T-helper 2 cell treated with Interferon-gamma antibody and Interleukin-4, amounts not matched to agents 100 ng/mL and 5 ng/mL, for 36 hours (primary cell): ENCODE measurements at regions not wholly inside any gene's neighbourhood (a gene's known extent, or its start where the extent isn't known, plus 50 kb on each side); places are given as distances from the start of the nearest gene placed in this dataset.

Source experiments
- intact Hi-C: fragments of 100-400 bp; cut with micrococcal nuclease; formaldehyde crosslinking; loops from one replicate; pipeline ENCODE4 v1.15.1; 2023

DNA sequence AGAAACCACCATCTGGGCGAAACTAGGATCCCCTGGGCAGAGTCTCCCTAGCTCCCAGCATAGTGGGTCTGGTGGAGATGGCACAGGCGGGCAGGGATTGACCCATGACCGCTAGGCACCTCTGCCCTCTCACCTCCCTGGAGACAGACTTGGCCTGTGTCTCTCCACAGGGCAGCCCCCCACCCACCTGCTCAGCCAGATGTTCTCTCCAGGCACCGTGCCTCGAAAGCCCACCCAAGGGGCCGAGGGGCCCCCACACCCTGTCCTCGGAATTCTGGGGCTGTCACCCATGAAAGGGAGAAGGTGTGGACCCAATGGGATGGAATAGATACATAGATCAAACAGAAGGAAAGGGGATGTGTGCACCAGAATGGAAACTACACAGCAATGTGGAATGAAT is 229.1 kb upstream of the RTL1 start:
- intact Hi-C loops: no loop called here

DNA sequence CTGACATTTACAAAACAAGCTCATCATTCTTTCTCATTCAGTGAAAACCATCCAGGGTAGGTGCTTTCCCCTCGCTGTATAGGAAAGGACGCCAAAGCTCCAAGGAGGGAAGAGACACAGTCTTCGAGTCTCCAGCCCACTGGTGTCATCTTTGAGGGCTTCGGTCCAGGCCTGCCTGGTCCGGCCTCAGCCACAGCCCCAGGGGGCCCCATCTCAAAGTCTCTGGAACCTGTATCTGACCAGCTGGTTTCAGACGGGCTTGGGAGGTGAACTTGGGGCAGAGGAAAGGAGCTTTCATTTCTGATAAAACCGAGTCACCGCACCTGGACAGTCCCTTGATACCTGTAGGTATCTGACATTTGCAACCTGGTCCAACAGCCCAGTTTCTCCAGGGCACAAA is 229.5 kb upstream of the RTL1 start:
- intact Hi-C loops: no loop called here

DNA sequence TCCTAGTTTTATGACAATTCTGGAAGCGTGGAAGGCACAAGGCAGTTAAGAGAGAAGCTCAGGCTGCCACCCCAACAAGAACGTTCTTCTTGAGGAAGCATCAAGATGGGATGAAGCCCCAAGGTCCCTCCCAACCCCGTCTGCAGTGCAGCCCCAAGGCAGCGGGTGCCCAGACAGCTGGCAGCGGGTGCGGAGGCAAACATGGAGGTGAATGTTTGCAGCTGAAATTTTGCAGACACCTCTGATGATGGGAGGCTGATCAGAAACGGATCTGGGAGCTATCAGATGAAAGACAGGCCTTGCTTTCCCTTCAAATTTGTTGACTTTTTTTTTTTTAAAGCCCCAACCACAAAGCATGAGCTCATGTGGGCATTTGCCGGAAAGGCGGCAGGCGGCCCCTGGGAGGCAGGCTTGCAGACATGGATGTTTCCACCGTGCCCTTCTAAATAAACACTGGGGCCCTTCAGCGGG is 230.7 kb upstream of the RTL1 start:
- intact Hi-C loops: no loop called here

DNA sequence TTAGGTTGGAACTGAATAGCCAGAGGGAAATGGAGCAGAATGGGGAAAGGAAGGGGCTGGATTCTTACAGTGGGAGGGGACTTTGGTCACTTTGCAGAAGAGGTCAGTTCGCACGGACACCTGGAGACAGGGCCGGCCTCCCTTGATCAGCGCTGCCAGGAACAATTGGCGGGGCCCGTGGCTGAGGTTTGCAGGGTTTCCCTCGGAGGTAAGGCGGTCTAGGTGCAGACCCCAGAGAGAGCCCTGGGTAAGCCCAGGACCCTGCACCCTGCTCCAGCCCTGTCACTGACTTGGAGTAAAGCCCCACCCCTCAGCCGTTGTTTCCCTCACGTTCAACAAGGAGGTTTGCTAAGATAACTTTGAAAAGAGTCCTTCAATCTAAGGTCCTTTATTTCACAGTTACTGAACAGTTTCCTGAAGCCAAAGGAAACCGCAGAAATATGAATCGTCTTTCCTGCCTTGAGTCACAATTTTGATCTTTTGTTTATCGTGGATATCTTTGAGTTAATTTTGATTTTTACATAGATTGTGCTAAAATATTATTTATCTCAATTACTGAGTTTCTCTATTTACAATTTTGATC is 231.4 kb upstream of the RTL1 start:
- intact Hi-C loops: no loop called here

DNA sequence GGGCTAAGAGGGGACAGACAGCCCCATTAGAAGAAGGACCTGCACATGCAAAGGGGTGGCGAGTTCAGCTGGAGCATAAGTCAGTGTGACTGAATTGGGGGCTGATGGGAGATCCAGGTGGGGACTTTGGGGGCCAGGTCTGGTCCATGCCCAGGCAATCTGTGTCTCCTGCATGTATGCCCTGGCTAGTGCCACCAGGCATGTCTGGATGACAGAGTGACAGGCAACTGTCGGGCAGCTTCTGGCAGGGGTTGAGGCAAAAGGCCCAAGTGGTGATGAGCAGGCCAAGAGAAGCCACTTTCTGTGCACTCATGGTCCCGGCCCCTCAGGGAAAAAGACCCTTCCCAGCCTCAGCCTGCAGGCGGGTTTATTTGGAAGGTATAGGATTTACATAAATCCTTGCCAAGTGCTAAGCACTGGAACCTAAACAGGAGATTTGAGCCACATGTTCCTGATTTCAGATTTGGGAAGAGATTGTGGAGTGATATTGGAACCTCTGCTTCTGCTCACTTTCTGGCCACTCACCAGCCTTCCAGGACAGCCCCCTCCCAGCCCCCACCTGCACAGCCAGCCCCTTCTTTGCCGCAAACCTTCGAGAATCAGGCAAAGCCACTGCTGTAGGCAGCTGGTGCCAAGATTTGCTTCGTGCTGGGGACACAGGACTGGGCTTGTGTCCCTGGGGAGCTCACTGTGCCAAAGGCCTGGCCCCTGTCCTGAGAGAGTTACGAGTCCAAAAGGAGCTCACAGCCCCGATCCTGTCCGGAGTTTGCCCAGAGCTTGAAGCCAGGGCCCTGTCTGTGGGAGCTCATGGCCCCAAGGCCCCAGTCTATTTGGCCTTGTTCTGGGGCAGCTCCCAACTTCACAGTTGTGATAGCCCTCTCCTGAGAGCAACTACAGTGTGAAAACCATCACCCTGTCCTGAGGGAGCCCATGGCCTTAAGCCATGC is 232.5 kb upstream of the RTL1 start:
- intact Hi-C loops: no loop called here

DNA sequence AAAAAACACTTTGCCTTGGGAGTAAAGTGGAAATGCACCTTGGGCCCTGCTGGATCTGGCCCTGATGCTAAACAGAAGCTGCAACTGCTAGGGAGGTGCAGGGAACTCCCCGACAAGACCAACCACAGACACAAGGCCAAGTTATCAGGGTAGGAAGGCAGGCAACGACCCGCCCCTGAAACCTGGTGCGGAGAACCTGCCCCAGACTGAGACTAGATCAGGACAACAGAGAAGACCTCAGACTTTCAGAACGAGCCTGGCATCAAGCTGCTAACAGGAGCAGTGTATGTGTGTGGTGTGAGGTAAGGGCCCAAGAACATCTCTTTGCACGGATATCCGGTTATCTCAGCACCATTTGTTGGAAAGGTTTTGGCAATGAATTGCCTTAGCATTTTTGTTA is 233.7 kb upstream of the RTL1 start:
- intact Hi-C loops: no loop called here

DNA sequence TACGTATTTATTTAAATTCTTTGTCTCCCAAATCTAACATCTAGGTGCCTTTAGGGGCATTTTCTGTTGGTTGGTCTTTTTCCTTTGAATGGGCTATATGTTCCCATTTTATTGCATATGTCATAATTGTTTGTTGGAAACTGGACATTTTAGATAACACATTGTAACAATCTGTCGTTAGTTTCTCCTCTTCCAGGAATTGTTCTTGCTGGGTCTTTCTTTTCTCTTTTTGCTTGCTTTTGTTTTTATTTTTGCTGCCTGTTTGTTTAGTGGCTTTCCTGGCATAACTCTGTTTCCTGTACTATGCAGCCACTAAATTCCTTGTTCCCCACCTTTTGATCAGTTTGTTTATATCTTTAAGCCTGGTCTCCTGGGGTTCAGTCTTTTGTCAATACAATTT is 244.3 kb upstream of the RTL1 start:
- intact Hi-C loops: no loop called here

DNA sequence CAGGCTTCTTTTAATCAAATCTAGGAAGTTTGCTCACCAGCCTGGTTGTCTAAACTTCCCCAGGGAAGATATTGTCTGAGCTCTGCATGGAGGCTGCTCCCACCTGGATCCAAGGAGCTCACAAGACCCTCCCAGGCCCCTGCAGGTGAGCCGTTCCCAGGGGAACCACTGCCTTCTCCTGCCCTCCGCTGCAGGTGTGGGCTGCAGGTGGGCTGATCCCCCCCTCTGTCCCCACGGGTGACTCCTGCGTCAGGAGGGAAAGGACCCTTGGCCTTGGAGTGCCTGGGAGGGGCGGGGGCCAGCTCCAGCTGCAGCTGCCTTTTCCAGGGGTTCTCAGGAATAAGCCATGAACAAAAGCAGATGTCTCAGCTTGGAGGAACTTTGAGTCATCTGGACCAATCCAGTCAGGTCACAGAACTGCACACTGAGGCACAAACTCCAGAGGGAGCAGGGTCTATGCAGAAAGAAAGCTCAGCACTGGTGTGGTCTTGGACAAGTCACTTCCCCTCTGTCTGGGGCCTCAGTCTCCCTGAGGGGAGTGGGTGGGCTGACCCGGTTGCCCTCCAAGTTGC is 246.6 kb upstream of the RTL1 start:
- intact Hi-C loops: no loop called here

DNA sequence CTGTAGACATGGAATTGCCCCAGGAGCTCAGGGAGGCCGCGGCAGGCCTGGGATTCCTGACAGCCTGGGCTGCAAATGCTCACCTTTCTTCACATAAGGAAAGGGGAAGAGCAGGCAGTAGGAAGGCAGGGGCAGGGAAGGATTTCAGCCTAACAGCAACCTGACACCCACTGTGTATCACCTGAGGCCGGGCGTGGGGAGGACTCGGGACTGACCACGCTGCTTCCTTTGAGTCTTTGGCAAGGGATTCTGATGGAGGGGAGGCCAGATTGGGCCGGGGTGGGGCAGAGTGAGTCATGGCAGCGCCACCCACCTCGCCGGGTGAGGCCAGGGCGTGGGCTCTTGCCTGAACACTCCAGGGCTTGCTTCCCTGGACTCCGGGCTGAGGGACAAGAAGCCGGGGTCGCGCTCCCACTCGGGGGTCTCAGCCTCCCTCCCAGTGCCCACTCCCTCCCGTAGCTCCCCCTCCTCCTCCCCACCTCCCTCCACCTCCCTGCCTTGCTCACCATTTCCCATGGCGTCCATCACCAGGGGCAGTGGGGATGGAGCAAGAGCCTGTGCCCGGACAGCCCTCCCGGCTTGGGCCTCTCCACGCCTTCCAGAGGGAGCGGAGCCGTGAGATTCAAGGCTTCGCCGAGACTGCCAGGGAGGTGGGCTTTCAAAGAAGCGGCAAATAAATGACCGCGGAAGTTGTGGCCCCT is 247.9 kb upstream of the RTL1 start:
- intact Hi-C loops: no loop called here

DNA sequence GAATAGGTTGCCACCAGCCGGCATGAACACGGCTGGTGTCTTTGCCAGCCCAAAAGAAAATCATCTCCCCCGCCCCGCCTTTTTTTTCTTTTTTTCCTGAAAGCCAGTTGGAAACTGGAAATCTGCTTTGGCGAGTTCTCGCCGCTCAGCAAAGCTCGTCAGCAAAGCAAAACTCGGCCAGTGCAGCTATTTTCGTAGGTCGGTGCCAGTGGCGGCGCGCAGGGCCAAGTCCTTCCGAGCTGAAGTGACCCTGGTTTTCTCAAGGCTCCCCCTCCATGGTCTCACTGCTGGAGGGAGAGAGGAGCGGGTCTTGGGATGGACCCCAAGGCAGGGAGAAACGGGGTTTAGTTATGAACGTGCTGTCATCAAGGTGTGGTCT is 248.4 kb upstream of the RTL1 start:
- intact Hi-C loops: no loop called here

DNA sequence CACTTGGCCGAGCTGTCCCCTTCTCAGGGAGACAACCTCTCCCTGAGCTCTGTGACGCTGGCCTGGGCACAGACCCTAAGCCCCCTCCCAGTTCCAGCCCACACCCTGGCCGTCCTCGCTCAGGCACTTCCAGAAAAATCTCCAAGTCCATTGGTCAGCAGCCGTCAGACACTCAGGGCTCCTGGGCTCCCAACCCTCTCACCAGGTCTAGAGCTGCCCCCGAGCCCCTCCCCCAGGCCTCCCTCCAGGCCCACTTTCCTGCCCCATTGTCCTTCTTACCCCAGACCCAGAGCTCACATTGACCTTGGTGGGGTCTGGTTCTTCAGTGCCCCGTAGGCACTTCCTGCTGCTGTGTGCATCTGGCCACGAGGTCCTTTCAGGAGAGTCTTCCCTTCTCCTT is 249.3 kb upstream of the RTL1 start:
- intact Hi-C loops: no loop called here

DNA sequence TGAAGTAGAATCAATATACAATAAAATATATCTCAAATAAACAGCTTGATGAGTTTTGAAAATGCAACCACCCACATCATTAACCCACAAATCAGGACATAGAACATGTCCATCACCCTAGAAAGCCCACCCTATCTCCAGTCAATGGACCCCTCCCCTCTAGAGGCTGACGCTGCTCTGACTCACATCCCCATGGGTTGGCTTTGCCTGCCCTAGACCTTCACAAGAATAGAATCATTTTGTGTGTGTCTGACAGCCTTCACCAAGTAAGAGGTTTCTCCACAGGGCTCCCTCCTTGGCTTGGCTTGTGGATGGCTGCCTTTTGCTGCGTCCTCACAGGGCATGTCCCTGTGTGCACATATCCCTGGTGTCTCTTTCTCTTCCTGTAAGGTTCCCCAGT is 250.2 kb upstream of the RTL1 start:
- intact Hi-C loops: no loop called here

DNA sequence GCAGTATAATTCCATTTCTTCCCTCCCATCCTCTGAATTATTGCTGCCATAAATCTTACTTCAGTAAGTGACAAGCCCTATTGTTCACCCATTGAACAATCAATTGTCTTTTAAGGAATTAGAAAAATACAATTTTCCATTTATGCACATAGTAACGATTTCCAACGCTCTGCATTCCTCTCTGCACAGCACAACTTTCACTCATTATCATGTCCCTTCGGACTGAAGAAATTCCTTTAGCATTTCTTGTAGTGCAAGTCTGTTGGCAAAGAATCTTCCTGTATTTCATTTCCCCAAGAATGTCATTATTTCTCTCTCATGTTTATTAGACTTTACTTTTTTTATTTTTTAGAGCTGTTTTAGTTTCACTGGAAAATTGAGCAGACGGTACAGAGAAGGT is 252.1 kb upstream of the RTL1 start:
- intact Hi-C loops: no loop called here

DNA sequence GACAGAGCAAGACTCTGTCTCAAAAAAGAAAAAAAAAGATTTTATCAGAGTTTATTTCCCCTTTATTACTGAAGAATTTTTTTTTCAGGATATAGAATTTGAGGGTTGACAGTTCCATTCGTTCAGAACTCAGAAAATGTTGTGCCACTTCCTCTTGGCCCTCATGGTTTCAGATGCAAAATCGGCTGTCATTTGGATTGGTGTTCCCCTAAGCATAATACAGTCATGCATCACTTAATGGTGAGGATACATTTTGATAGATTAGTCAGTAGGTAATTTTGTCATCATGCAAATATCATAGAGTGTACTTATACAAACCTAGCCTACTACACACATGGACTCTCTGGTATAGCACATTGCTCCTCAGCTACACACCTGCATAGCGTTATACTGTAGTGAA is 263.9 kb upstream of the RTL1 start:
- intact Hi-C loops: no loop called here

DNA sequence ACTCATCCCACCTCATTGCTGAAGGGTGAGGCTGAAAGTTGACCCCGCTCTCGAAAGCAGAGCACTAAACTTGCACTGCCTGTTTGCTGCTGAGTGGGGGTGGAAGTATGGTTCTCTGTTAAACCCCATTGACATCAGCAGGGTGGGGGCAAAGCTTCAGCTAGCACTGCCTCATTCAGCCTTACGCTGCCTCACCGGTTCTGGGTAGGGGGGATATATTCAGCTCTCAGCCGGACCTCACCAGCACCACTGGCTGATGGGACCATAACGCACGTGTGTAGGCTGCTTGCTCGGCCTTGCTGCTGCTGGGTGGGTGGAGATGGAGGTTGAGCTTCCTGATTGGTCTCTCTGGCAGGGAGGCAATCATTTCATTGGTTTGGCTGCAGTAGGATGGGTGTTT is 265.7 kb upstream of the RTL1 start:
- intact Hi-C loops: no loop called here

DNA sequence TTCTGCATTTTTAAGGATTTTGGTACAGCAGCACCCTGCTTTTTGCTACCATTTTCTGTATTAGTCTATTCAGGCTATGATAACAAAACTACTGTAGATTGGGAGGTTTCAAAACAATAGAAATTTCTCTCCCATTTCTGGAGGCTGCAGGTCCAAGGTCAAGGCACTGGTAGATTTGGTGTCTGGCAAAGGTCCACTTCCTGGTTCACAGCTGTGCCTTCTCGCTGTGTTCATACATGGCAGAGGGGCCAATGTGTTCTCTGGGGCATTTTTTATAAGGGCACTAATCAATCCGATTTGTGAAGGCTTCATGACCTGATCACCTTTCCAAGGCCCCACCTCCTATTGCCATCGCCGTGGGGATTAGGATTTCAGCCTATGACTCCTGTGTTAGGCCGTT is 268.1 kb upstream of the RTL1 start:
- intact Hi-C loops: no loop called here

DNA sequence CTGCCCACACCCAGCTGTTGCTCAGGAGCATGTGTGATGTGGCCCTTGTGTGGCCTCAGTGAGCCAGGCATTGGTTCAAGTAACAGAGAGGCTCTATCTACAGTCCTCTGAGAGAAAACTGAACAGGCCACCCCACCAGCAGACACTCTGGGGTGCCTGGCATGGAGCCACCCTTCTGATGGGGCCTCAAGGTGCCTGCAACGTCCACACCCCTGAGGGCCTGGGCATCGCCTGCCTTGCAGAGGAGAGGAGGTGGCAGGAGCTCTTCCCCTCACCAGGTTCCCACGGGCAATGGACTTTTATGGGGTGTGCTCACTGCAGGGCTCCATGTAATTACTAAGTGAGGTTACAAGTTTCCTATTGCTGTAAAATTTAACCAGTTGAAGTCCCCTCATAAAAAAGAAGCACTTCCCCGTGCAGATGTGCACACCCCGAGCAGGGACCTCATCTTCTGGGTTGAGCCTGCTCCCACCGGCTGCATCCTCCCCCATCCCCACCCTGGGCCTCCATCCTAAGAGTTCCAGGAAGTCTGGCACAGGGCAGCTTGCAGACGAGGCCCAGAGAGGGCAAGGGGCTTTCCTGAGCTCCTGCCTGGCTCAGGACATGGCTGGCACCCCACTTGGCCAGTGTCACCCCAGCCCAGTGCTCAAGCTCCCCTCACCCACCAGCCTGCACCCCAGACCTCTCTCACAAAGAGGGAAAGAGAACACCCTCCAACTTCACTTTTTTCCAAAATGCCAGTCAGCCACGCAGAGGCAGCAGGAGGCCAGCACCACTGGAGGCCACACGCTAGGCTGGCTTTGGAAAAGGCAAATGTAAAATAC is 270.4 kb upstream of the RTL1 start:
- intact Hi-C loops: no loop called here

DNA sequence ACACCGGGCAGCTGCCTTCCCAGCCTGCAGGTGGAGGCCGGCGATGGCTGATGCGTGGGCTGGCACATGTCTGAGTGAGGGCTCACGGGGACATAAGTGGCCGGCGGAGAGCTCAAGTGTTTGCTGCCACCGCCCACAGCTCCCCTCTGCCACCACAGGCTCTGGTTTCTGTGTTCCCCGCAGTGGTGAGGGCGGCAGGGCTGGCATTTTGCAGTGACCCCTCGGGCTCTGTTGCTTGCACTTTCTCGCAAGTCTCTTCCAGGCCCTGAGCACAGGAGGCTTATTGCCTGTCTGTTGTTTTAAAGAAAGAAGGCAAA is 271.0 kb upstream of the RTL1 start:
- intact Hi-C loops: no loop called here

DNA sequence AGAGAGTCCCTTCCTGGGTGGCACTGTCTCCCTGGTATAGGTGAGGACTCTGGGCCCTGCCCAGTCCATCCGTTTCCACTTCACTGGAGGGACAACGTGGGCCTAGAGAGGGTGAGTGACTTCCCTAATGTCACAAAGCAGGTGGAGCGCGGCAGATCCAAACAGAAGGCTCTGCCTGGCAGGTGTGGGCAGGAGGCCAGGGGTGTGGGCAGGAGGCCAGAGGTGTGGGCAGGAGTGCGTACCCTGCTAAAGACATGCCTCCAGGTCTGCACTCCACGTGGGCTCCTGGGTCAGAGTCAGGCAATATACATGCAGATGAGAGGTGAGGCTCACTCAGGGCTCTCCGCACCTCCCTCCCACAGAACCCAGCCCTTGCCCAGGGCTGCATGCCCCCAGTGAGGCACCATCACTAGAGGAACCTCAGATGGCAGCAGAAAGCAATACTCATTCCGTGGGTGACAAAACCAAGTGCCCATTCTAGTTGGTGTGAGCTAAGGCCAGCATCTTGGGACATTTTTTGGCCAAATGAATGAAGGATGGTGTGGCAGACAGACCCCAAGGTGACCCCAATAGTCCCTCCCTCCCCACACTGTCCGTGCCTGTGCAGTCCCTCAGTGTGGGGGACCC is 271.6 kb upstream of the RTL1 start:
- intact Hi-C loops: no loop called here

DNA sequence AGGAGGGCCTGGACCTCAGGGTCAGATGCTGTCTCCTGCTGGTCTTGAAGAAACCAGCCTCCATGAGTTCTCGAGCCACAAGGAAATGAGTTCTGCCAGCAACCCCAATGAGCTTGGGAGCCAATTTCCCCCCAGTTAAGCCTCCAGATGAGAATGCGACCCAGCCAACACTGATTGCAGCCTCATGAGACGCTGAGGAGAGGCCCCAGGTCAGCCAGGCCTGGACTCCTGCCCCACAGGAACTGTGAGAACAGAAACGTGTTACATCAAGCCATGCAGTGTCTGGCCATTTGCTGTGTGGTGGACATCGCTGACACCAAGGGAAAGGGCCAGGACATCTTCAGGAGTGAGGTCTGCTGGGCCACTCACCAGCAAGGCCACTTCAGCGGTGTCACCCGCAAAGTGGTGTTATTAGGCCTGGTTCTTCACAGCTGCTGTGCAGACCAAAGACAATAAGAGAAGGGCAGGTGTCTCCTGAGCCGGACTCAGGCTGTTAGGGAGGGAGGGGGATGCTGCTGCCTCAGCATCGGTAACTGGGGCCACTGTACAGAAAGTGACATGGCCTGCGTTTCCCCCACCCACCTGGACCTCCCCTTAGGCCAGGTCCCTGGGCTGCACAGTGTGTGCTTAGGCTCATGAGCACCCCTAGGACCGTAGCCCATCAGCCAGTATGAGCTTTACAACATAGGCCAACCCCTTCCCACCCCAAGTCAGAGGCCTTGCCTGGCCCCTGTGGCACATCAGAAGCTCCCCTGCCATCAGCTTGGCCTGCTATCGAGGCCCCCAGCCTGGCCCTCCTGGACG is 272.4 kb upstream of the RTL1 start:
- intact Hi-C loops: no loop called here
